Omental fat pad (tissue), 3 donors: ENCODE measurements at regions not wholly inside any gene's neighbourhood (a gene's known extent, or its start where the extent isn't known, plus 50 kb on each side); places are given as distances from the start of the nearest gene placed in this dataset.

Experiments
- ATAC-seq: fragments of 150-250 bp; one replicate; pipeline ENCODE4 v1.9.1; 2016; ENCODE audit warnings: mild to moderate bottlenecking, moderate library complexity; ENCODE audit not compliant: low FRiP score
- DNase-seq: peaks from one replicate; pipeline ENCODE4 v3.0.0-alpha.2; 2019; ENCODE audit warnings: low spot score
- CTCF ChIP-seq, 3 donors: fragments of 450-650 bp; IDR thresholded peaks; one replicate each; pipeline ENCODE4 v1.5.1; 2016 to 2017; ENCODE audit warnings: antibody characterized with exemption in 3 of 3, mild to moderate bottlenecking in 3 of 3, moderate library complexity in 2 of 3

- TF ChIP-seq CTCF (IDR thresholded peaks at IDR 0.05): no peak
- ATAC-seq: no peak
- DNase-seq: no peak
These were observed 497.5 kb upstream of the PBX1 start for GRCh38 chr1:164061528-164061927.

- ATAC-seq (no peak), DNase-seq (no peak)
- no peak for TF ChIP-seq CTCF (IDR thresholded peaks at IDR 0.05)
These were observed 494.5 kb upstream of the PBX1 start for GRCh38 chr1:164064501-164064900.

GRCh38 chr1:164071288-164071687, 487.7 kb upstream of the PBX1 start:
- no peak for DNase-seq
- no peak for ATAC-seq
- TF ChIP-seq CTCF (IDR thresholded peaks at IDR 0.05): no peak

GRCh38 chr1:164086832-164087231, 472.2 kb upstream of the PBX1 start:
- ATAC-seq: no peak
- no peak for DNase-seq
- no peak for TF ChIP-seq CTCF (IDR thresholded peaks at IDR 0.05)

GRCh38 chr1:164087906-164088453, 471.0 kb upstream of the PBX1 start:
- DNase-seq (no peak), ATAC-seq (no peak)
- TF ChIP-seq CTCF (IDR thresholded peaks at IDR 0.05): no peak

GRCh38 chr1:164092603-164093353, 466.2 kb upstream of the PBX1 start:
- TF ChIP-seq CTCF (IDR thresholded peaks at IDR 0.05): no peak
- ATAC-seq (no peak), DNase-seq (no peak)

- DNase-seq (no peak), ATAC-seq (no peak)
- TF ChIP-seq CTCF (IDR thresholded peaks at IDR 0.05): no peak
These were observed 465.4 kb upstream of the PBX1 start for GRCh38 chr1:164093543-164093942.
